ENCODE measurements at regions not wholly inside any gene's neighbourhood (a gene's known extent, or its start where the extent isn't known, plus 50 kb on each side); places are given as distances from the start of the nearest gene placed in this dataset.
"Not testable (repeated sequence)": the region's sequence is repeated elsewhere in the genome, so short reads cannot be mapped to it uniquely, and the experiment has no call there.

GRCh38 chr5:166716856-166717492 is 1574.5 kb upstream of the WWC1 start:
- Histone ChIP-seq H3K9me3 (ENCODE audit: control insufficient read depth in 2 of 2, insufficient read depth in 1 of 2, low read depth in 1 of 2, low read length in 1 of 2) (no peaks in the 10 kb centered on the region), H3K4me3 (ENCODE audit: low read depth in 1 of 2, low read length in 2 of 2) (no peak overlapping the region), H3K4me1 (ENCODE audit: control insufficient read depth in 2 of 2, insufficient read depth in 2 of 2, low read length in 1 of 2) (no peaks in the 10 kb centered on the region), H3K36me3 (ENCODE audit: control insufficient read depth in 2 of 2, insufficient read depth in 2 of 2, low read length in 1 of 2) (no peaks in the 10 kb centered on the region), H3K27me3 (ENCODE audit: control insufficient read depth in 1 of 2, insufficient read depth in 2 of 2, low read length in 2 of 2) (no peaks in the 10 kb centered on the region), H3K27ac (ENCODE audit: low read depth in 2 of 2, low read length in 1 of 2) (no peak overlapping the region)
- WGBS, 2 donors: 63 to 72% methylated on average over 6 of the region's 6 CpGs

GRCh38 chr5:166719991-166720390 is 1571.5 kb upstream of the WWC1 start:
- no peak overlapping the region for H3K4me3 ChIP-seq (ENCODE audit: low read depth in 1 of 2, low read length in 2 of 2)
- 76 to 78% methylated on average over 2 of the region's 2 CpGs for WGBS, 2 donors
- no peaks in the 10 kb centered on the region for H3K9me3 ChIP-seq (ENCODE audit: control insufficient read depth in 2 of 2, insufficient read depth in 1 of 2, low read depth in 1 of 2, low read length in 1 of 2)
- H3K4me1 ChIP-seq (ENCODE audit: control insufficient read depth in 2 of 2, insufficient read depth in 2 of 2, low read length in 1 of 2): no peaks in the 10 kb centered on the region
- no peaks in the 10 kb centered on the region for H3K27me3 ChIP-seq (ENCODE audit: control insufficient read depth in 1 of 2, insufficient read depth in 2 of 2, low read length in 2 of 2)
- H3K36me3 ChIP-seq (ENCODE audit: control insufficient read depth in 2 of 2, insufficient read depth in 2 of 2, low read length in 1 of 2): no peaks in the 10 kb centered on the region
- H3K27ac ChIP-seq (ENCODE audit: low read depth in 2 of 2, low read length in 1 of 2): no peak overlapping the region

DNA sequence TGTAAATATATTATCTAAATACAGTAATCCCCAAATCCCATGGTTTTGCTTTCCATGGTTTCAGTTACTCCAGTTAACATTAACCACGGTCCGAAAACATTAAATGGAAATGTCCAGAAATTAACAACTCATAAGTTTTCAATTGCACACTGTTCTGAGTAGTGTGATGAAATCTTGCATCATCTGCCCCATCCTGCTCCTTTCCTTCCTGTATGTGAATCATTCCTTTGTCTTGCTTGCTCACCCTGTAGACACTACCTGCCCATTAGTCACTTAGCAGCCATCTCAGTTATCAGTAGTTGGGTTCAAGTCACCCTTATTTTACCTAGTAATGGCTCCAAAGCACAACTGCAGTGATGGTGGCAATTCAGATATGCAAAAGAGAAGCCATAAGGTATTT is 1568.5 kb upstream of the WWC1 start:
- no peak overlapping the region for H3K4me3 ChIP-seq (ENCODE audit: low read depth in 1 of 2, low read length in 2 of 2)
- no peaks in the 10 kb centered on the region for H3K27me3 ChIP-seq (ENCODE audit: control insufficient read depth in 1 of 2, insufficient read depth in 2 of 2, low read length in 2 of 2)
- H3K36me3 ChIP-seq (ENCODE audit: control insufficient read depth in 2 of 2, insufficient read depth in 2 of 2, low read length in 1 of 2): no peaks in the 10 kb centered on the region
- no peaks in the 10 kb centered on the region for H3K4me1 ChIP-seq (ENCODE audit: control insufficient read depth in 2 of 2, insufficient read depth in 2 of 2, low read length in 1 of 2)
- 91 to 93% methylated on average over 2 of the region's 2 CpGs for WGBS, 2 donors
- no peak overlapping the region for H3K27ac ChIP-seq (ENCODE audit: low read depth in 2 of 2, low read length in 1 of 2)
- no peaks in the 10 kb centered on the region for H3K9me3 ChIP-seq (ENCODE audit: control insufficient read depth in 2 of 2, insufficient read depth in 1 of 2, low read depth in 1 of 2, low read length in 1 of 2)

GRCh38 chr5:166724284-166724683 is 1567.2 kb upstream of the WWC1 start:
- H3K27me3 ChIP-seq (ENCODE audit: control insufficient read depth in 1 of 2, insufficient read depth in 2 of 2, low read length in 2 of 2): no peaks in the 10 kb centered on the region
- H3K36me3 ChIP-seq (ENCODE audit: control insufficient read depth in 2 of 2, insufficient read depth in 2 of 2, low read length in 1 of 2): no peaks in the 10 kb centered on the region
- H3K27ac ChIP-seq (ENCODE audit: low read depth in 2 of 2, low read length in 1 of 2): no peak overlapping the region
- no peaks in the 10 kb centered on the region for H3K4me1 ChIP-seq (ENCODE audit: control insufficient read depth in 2 of 2, insufficient read depth in 2 of 2, low read length in 1 of 2)
- H3K9me3 ChIP-seq (ENCODE audit: control insufficient read depth in 2 of 2, insufficient read depth in 1 of 2, low read depth in 1 of 2, low read length in 1 of 2): no peaks in the 10 kb centered on the region
- no peak overlapping the region for H3K4me3 ChIP-seq (ENCODE audit: low read depth in 1 of 2, low read length in 2 of 2)
- 47 to 52% methylated on average over 5 of the region's 5 CpGs for WGBS, 2 donors

- WGBS, 2 donors: 28 to 52% methylated on average over 1 of the region's 1 CpG
- no peak overlapping the region for H3K4me3 ChIP-seq (ENCODE audit: low read depth in 1 of 2, low read length in 2 of 2)
- no peaks in the 10 kb centered on the region for H3K27me3 ChIP-seq (ENCODE audit: control insufficient read depth in 1 of 2, insufficient read depth in 2 of 2, low read length in 2 of 2)
Observed at GRCh38 chr5:166725593-166725992, 1565.9 kb upstream of the WWC1 start.

DNA sequence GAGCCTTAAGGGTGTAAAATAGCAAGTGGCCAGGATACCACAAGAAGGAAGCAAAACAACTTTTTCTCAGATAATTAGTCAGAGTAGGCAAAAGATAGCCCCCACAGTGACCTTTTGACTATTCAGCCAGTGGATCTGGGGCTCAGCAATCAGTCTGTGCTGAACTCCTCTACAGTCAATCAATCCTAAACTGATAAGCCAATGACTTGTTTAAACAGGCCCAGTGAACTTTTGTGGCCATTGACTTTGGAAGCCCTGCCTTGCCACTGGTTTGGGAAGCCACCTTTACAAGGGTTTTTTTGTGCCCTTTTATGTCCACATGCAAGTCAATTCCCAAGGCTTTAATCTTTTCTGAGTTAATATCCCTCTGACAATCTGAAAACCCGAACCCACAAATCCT is 1565.0 kb upstream of the WWC1 start:
- WGBS, 2 donors: 49 to 53% methylated on average over 1 of the region's 1 CpG
- Histone ChIP-seq H3K9me3 (ENCODE audit: control insufficient read depth in 2 of 2, insufficient read depth in 1 of 2, low read depth in 1 of 2, low read length in 1 of 2) (no peaks in the 10 kb centered on the region), H3K4me3 (ENCODE audit: low read depth in 1 of 2, low read length in 2 of 2) (no peak overlapping the region), H3K36me3 (ENCODE audit: control insufficient read depth in 2 of 2, insufficient read depth in 2 of 2, low read length in 1 of 2) (no peaks in the 10 kb centered on the region), H3K4me1 (ENCODE audit: control insufficient read depth in 2 of 2, insufficient read depth in 2 of 2, low read length in 1 of 2) (no peaks in the 10 kb centered on the region), H3K27ac (ENCODE audit: low read depth in 2 of 2, low read length in 1 of 2) (no peak overlapping the region), H3K27me3 (ENCODE audit: control insufficient read depth in 1 of 2, insufficient read depth in 2 of 2, low read length in 2 of 2) (no peaks in the 10 kb centered on the region)

More at GRCh38 chr5:166725593-166725992, 1565.9 kb upstream of the WWC1 start:
- no peak overlapping the region for H3K27ac ChIP-seq (ENCODE audit: low read depth in 2 of 2, low read length in 1 of 2)
- H3K36me3 ChIP-seq (ENCODE audit: control insufficient read depth in 2 of 2, insufficient read depth in 2 of 2, low read length in 1 of 2): no peaks in the 10 kb centered on the region
- no peaks in the 10 kb centered on the region for H3K9me3 ChIP-seq (ENCODE audit: control insufficient read depth in 2 of 2, insufficient read depth in 1 of 2, low read depth in 1 of 2, low read length in 1 of 2)
- no peaks in the 10 kb centered on the region for H3K4me1 ChIP-seq (ENCODE audit: control insufficient read depth in 2 of 2, insufficient read depth in 2 of 2, low read length in 1 of 2)

DNA sequence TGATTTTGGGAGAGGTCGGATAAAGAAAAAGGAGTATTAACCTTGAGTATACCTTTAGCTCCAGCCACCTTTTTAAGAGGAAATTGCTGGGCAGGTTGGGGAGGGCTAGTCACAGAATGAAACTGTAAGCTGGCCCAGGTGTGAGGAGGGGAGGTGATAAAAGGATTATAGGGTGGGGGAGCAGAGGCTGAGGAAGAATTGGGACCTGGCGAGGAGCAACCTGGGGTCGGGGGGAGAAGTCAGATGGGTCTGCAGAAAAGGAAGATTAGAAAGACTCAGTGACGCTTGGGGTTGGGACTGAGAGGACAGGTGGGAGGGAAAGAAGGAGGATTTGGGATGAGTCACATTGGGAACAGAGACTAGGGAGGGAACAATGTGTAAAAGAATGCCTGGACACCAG is 1548.5 kb upstream of the WWC1 start:
- WGBS, 2 donors: 86 to 90% methylated on average over 4 of the region's 4 CpGs

DNA sequence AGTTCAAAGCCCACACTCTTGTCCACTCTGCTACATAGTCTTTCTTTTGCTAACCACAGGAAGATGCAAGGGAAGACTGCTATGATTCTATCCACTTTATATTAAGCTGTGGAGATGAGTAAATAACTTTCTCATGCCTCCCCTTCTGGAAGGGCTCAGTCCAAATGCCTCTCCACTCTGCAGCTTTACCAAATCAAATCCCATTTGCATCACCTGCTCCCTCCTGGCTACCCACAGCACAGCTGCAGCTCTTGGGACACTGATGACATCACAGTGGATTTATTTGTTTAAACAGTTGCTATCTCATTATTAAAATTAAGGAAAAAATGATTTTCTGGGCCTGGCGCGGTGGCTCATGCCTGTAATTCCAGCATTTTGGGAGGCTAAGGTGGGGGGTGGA is 1544.9 kb upstream of the WWC1 start:
- Histone ChIP-seq H3K4me1 (ENCODE audit: control insufficient read depth in 2 of 2, insufficient read depth in 2 of 2, low read length in 1 of 2) (no peaks in the 10 kb centered on the region), H3K27me3 (ENCODE audit: control insufficient read depth in 1 of 2, insufficient read depth in 2 of 2, low read length in 2 of 2) (no peaks in the 10 kb centered on the region), H3K27ac (ENCODE audit: low read depth in 2 of 2, low read length in 1 of 2) (no peak overlapping the region), H3K9me3 (ENCODE audit: control insufficient read depth in 2 of 2, insufficient read depth in 1 of 2, low read depth in 1 of 2, low read length in 1 of 2) (peaks cover 0 to 3% of the 10 kb centered on the region in 2 donors), H3K36me3 (ENCODE audit: control insufficient read depth in 2 of 2, insufficient read depth in 2 of 2, low read length in 1 of 2) (no peaks in the 10 kb centered on the region), H3K4me3 (ENCODE audit: low read depth in 1 of 2, low read length in 2 of 2) (no peak overlapping the region)
- WGBS, 2 donors: 96% methylated on average over 2 of the region's 2 CpGs

More for the DNA sequence above, 1548.5 kb upstream of the WWC1 start:
- not testable (repeated sequence) for H3K9me3 ChIP-seq (ENCODE audit: control insufficient read depth in 2 of 2, insufficient read depth in 1 of 2, low read depth in 1 of 2, low read length in 1 of 2); H3K27me3 ChIP-seq (ENCODE audit: control insufficient read depth in 1 of 2, insufficient read depth in 2 of 2, low read length in 2 of 2); H3K4me3 ChIP-seq (ENCODE audit: low read depth in 1 of 2, low read length in 2 of 2); H3K36me3 ChIP-seq (ENCODE audit: control insufficient read depth in 2 of 2, insufficient read depth in 2 of 2, low read length in 1 of 2); H3K4me1 ChIP-seq (ENCODE audit: control insufficient read depth in 2 of 2, insufficient read depth in 2 of 2, low read length in 1 of 2); H3K27ac ChIP-seq (ENCODE audit: low read depth in 2 of 2, low read length in 1 of 2)

GRCh38 chr5:166750376-166750775 is 1541.1 kb upstream of the WWC1 start:
- no peak overlapping the region for H3K4me3 ChIP-seq (ENCODE audit: low read depth in 1 of 2, low read length in 2 of 2)
- peaks cover 0 to 3% of the 10 kb centered on the region in 2 donors for H3K9me3 ChIP-seq (ENCODE audit: control insufficient read depth in 2 of 2, insufficient read depth in 1 of 2, low read depth in 1 of 2, low read length in 1 of 2)
- H3K4me1 ChIP-seq (ENCODE audit: control insufficient read depth in 2 of 2, insufficient read depth in 2 of 2, low read length in 1 of 2): no peaks in the 10 kb centered on the region
- no peaks in the 10 kb centered on the region for H3K27me3 ChIP-seq (ENCODE audit: control insufficient read depth in 1 of 2, insufficient read depth in 2 of 2, low read length in 2 of 2)
- no peaks in the 10 kb centered on the region for H3K36me3 ChIP-seq (ENCODE audit: control insufficient read depth in 2 of 2, insufficient read depth in 2 of 2, low read length in 1 of 2)
- H3K27ac ChIP-seq (ENCODE audit: low read depth in 2 of 2, low read length in 1 of 2): no peak overlapping the region

DNA sequence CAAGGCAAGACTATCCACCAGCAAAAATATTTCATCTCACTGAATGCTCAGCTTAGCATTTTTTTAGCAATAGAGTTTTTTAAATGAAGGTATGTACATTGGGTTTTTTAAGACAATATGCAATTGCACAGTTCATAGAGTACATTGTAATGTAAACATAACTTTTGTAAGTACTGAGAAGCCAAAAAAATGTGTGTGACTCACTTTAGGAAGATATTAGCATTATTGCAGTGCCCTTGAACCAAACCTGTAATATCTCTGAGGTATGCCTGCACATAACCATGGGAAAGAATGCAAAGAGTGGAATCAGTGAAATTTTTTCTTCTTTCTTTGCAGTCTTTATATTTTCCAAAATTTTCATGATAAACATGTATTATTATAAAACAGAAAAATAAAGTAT is 1533.3 kb upstream of the WWC1 start:
- H3K36me3 ChIP-seq (ENCODE audit: control insufficient read depth in 2 of 2, insufficient read depth in 2 of 2, low read length in 1 of 2): no peaks in the 10 kb centered on the region
- H3K4me3 ChIP-seq (ENCODE audit: low read depth in 1 of 2, low read length in 2 of 2): no peak overlapping the region
- no peaks in the 10 kb centered on the region for H3K4me1 ChIP-seq (ENCODE audit: control insufficient read depth in 2 of 2, insufficient read depth in 2 of 2, low read length in 1 of 2)
- H3K27me3 ChIP-seq (ENCODE audit: control insufficient read depth in 1 of 2, insufficient read depth in 2 of 2, low read length in 2 of 2): no peaks in the 10 kb centered on the region
- H3K9me3 ChIP-seq (ENCODE audit: control insufficient read depth in 2 of 2, insufficient read depth in 1 of 2, low read depth in 1 of 2, low read length in 1 of 2): no peaks in the 10 kb centered on the region
- H3K27ac ChIP-seq (ENCODE audit: low read depth in 2 of 2, low read length in 1 of 2): no peak overlapping the region
